ENCODE measurements at regions not wholly inside any gene's neighbourhood (a gene's known extent, or its start where the extent isn't known, plus 50 kb on each side); places are given as distances from the start of the nearest gene placed in this dataset.

- Histone ChIP-seq H3K9me3 (no peaks in the 10 kb centered on the region), H3K4me1 (no peaks in the 10 kb centered on the region), H3K27me3 (replicated peaks in 1 of 7) (peaks cover 0 to 16% (median 0%) of the 10 kb centered on the region in 7 donors), H3K4me3 (no peak overlapping the region), H3K36me3 (no peaks in the 10 kb centered on the region), H3K27ac (no peak overlapping the region)
- intact Hi-C loops (cut with DNase I; ENCODE audit: low total_unique reads), result no loop called here
- DNase-seq, result no peak
- WGBS, 5 donors, result 32 to 59% (median 34%) methylated on average over 9 of the region's 9 CpGs
- TF ChIP-seq POLR2A (IDR thresholded peaks at IDR 0.05) (no peak), CTCF (IDR thresholded peaks at IDR 0.05 in 8 of 11, conservative IDR thresholded peaks at IDR 0.05 in 3 of 11) (no peak), POLR2AphosphoS5 (IDR thresholded peaks at IDR 0.05) (no peak)
Measured at GRCh38 chr10:104521901-104522694, 119.0 kb upstream of the SORCS3 start.

GRCh38 chr10:104526188-104526587 is 114.9 kb upstream of the SORCS3 start:
- no peak overlapping the region for H3K4me3 ChIP-seq
- peaks cover 0 to 11% (median 0%) of the 10 kb centered on the region in 7 donors for H3K27me3 ChIP-seq (replicated peaks in 1 of 7)
- intact Hi-C loops (cut with DNase I; ENCODE audit: low total_unique reads), result no loop called here
- H3K9me3 ChIP-seq, result no peaks in the 10 kb centered on the region
- H3K27ac ChIP-seq, result no peak overlapping the region
- no peak for DNase-seq
- 88 to 100% (median 91%) methylated on average over 2 of the region's 2 CpGs for WGBS, 5 donors
- no peak for TF ChIP-seq CTCF (IDR thresholded peaks at IDR 0.05 in 8 of 11, conservative IDR thresholded peaks at IDR 0.05 in 3 of 11)
- TF ChIP-seq POLR2AphosphoS5 (IDR thresholded peaks at IDR 0.05), result no peak
- TF ChIP-seq POLR2A (IDR thresholded peaks at IDR 0.05), result no peak
- H3K36me3 ChIP-seq, result no peaks in the 10 kb centered on the region
- H3K4me1 ChIP-seq, result no peaks in the 10 kb centered on the region

GRCh38 chr10:104527013-104527412 is 114.1 kb upstream of the SORCS3 start:
- Histone ChIP-seq H3K27ac (no peak overlapping the region), H3K4me3 (no peak overlapping the region), H3K4me1 (no peaks in the 10 kb centered on the region), H3K36me3 (no peaks in the 10 kb centered on the region), H3K9me3 (no peaks in the 10 kb centered on the region), H3K27me3 (replicated peaks in 1 of 7) (peaks cover 0 to 11% (median 0%) of the 10 kb centered on the region in 7 donors)
- WGBS, 5 donors, result 39 to 67% (median 48%) methylated on average over 1 of the region's 1 CpG
- no peak for DNase-seq
- intact Hi-C loops (cut with DNase I; ENCODE audit: low total_unique reads), result no loop called here
- TF ChIP-seq POLR2AphosphoS5 (IDR thresholded peaks at IDR 0.05) (no peak), CTCF (IDR thresholded peaks at IDR 0.05 in 8 of 11, conservative IDR thresholded peaks at IDR 0.05 in 3 of 11) (no peak), POLR2A (IDR thresholded peaks at IDR 0.05) (no peak)

- Histone ChIP-seq H3K27me3 (replicated peaks in 1 of 7) (peaks cover 0 to 18% (median 0%) of the 10 kb centered on the region in 7 donors), H3K27ac (no peak overlapping the region), H3K4me3 (no peak overlapping the region), H3K9me3 (no peaks in the 10 kb centered on the region), H3K36me3 (no peaks in the 10 kb centered on the region), H3K4me1 (no peaks in the 10 kb centered on the region)
- DNase-seq, result no peak
- WGBS, 5 donors, result 65 to 83% (median 76%) methylated on average over 3 of the region's 3 CpGs
- TF ChIP-seq POLR2A (IDR thresholded peaks at IDR 0.05), result no peak
- no peak for TF ChIP-seq POLR2AphosphoS5 (IDR thresholded peaks at IDR 0.05)
- no peak for TF ChIP-seq CTCF (IDR thresholded peaks at IDR 0.05 in 8 of 11, conservative IDR thresholded peaks at IDR 0.05 in 3 of 11)
- intact Hi-C loops (cut with DNase I; ENCODE audit: low total_unique reads), result no loop called here
Measured at GRCh38 chr10:104540181-104540580, 100.9 kb upstream of the SORCS3 start.

All from spleen (tissue), 11 donors.